Astrocyte (in vitro differentiated cells and primary cell): ENCODE measurements at regions not wholly inside any gene's neighbourhood (a gene's known extent, or its start where the extent isn't known, plus 50 kb on each side); places are given as distances from the start of the nearest gene placed in this dataset.

Experiments used
- DNase-seq: peaks from one replicate; pipeline ENCODE4 v3.0.0-alpha.2; 2010; ENCODE audit warnings: low read depth
- FAIRE-seq: peaks from 2 replicates; lab custom pipeline; 2011; peaks lifted over from hg19 to GRCh38; lab: Jason Lieb, UNC
- H2AFZ ChIP-seq: 2 replicates; pipeline ENCODE4 v1.6.0; 2012; ENCODE audit warnings: low read depth, low read length, inconsistent platforms
- H3K27ac ChIP-seq: 2 replicates; pipeline ENCODE4 v1.5.1; 2011; ENCODE audit warnings: low read depth, low read length, inconsistent platforms
- H3K27me3 ChIP-seq: 2 replicates; pipeline ENCODE4 v1.6.0; 2011; ENCODE audit warnings: low read length, inconsistent platforms; ENCODE audit not compliant: insufficient read depth
- H3K36me3 ChIP-seq: 2 replicates; pipeline ENCODE4 v1.5.1; 2011; ENCODE audit warnings: low read length, inconsistent platforms; ENCODE audit not compliant: insufficient read depth
- H3K4me1 ChIP-seq: 2 replicates; pipeline ENCODE4 v1.5.1; 2011; ENCODE audit warnings: low read length, inconsistent platforms; ENCODE audit not compliant: insufficient read depth
- H3K4me2 ChIP-seq: 2 replicates; pipeline ENCODE4 v1.6.0; 2012; ENCODE audit warnings: low read length, inconsistent platforms
- H3K4me3 ChIP-seq: 2 replicates; pipeline ENCODE4 v1.5.1; 2011; ENCODE audit warnings: low read depth, mild to moderate bottlenecking, low read length, inconsistent platforms; ENCODE audit not compliant: insufficient read depth
- H3K79me2 ChIP-seq: 2 replicates; pipeline ENCODE4 v1.6.0; 2012; ENCODE audit warnings: mild to moderate bottlenecking, low read length, inconsistent platforms; ENCODE audit not compliant: insufficient read depth
- H3K9ac ChIP-seq: 2 replicates; pipeline ENCODE4 v1.6.0; 2012; ENCODE audit warnings: mild to moderate bottlenecking, low read length, inconsistent platforms
- H3K9me3 ChIP-seq: 2 replicates; pipeline ENCODE4 v1.5.1; 2012; ENCODE audit warnings: low read depth, mild to moderate bottlenecking, low read length, inconsistent platforms; ENCODE audit not compliant: insufficient read depth
- H4K20me1 ChIP-seq: 2 replicates; pipeline ENCODE4 v1.6.0; 2012; ENCODE audit warnings: low read length, inconsistent platforms; ENCODE audit not compliant: insufficient read depth
- H3K27ac Mint-ChIP-seq: one replicate; pipeline ENCODE4 v1.8.0; 2021; ENCODE audit warnings: mild to moderate bottlenecking, mixed read lengths; ENCODE audit not compliant: unreplicated experiment
- H3K27me3 Mint-ChIP-seq: one replicate; pipeline ENCODE4 v1.8.0; 2021; ENCODE audit warnings: low read depth, mixed read lengths; ENCODE audit not compliant: unreplicated experiment
- H3K36me3 Mint-ChIP-seq: one replicate; pipeline ENCODE4 v1.8.0; 2021; ENCODE audit warnings: low read depth, mixed read lengths; ENCODE audit not compliant: unreplicated experiment
- H3K4me1 Mint-ChIP-seq: one replicate; pipeline ENCODE4 v1.8.0; 2021; ENCODE audit warnings: low read depth, mixed read lengths; ENCODE audit not compliant: unreplicated experiment
- H3K4me3 Mint-ChIP-seq: one replicate; pipeline ENCODE4 v1.8.0; 2021; ENCODE audit warnings: mild to moderate bottlenecking, moderate library complexity, mixed read lengths; ENCODE audit not compliant: unreplicated experiment
- H3K9me3 Mint-ChIP-seq: one replicate; pipeline ENCODE4 v1.8.0; 2021; ENCODE audit warnings: mild to moderate bottlenecking, mixed read lengths; ENCODE audit not compliant: unreplicated experiment
- EZH2 ChIP-seq: IDR thresholded peaks from 2 replicates; pipeline ENCODE4 v1.6.1; 2012; ENCODE audit warnings: mild to moderate bottlenecking, low read length, inconsistent platforms; ENCODE audit not compliant: insufficient read depth
- TF ChIP-seq, protein P1 (sequence below): IDR thresholded peaks from 2 replicates; pipeline ENCODE4 v1.5.1; 2011; ENCODE audit warnings: low read depth, mild to moderate bottlenecking, inconsistent platforms, low read length, moderate library complexity; ENCODE audit not compliant: insufficient read depth

DNA sequence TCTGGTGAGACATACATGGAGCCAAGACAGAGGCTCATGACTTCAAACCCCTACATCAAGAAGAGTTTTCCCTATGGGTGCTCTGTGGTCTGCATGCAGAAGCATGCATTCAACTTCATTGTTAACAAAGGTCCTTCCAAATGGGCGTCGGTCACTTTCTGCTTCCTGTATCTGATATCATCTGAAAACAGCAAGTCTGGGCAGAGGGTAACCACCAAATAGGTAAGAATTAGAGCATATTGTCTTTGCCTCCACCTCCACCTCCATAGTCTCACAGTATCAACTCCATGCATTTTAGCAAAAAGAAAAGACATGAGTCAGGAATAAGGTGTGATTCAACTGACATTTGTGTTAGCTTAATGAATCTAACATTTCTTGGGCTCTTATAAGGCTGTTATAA, 462.9 kb downstream of the DMRT2 start:
- Histone ChIP-seq H3K36me3 (no peaks in the 10 kb centered on the region), H2AFZ (no peak overlapping the region), H3K4me2 (no peak overlapping the region), H3K27ac (no peak overlapping the region), H3K27me3 (no peaks in the 10 kb centered on the region), H3K9ac (no peak overlapping the region), H4K20me1 (no peaks in the 10 kb centered on the region), H3K4me1 (no peaks in the 10 kb centered on the region), H3K79me2 (no peaks in the 10 kb centered on the region), H3K4me3 (no peak overlapping the region), H3K9me3 (peaks cover 2% of the 10 kb centered on the region)
- Mint-ChIP-seq H3K4me3 (no peak overlapping the region), H3K36me3 (no peaks in the 10 kb centered on the region), H3K9me3 (peaks cover 2% of the 10 kb centered on the region), H3K27ac (no peak overlapping the region), H3K27me3 (peaks cover 13% of the 10 kb centered on the region), H3K4me1 (no peaks in the 10 kb centered on the region)
- DNase-seq: no peak
- no peak for TF ChIP-seq EZH2
- TF ChIP-seq, protein P1, sequence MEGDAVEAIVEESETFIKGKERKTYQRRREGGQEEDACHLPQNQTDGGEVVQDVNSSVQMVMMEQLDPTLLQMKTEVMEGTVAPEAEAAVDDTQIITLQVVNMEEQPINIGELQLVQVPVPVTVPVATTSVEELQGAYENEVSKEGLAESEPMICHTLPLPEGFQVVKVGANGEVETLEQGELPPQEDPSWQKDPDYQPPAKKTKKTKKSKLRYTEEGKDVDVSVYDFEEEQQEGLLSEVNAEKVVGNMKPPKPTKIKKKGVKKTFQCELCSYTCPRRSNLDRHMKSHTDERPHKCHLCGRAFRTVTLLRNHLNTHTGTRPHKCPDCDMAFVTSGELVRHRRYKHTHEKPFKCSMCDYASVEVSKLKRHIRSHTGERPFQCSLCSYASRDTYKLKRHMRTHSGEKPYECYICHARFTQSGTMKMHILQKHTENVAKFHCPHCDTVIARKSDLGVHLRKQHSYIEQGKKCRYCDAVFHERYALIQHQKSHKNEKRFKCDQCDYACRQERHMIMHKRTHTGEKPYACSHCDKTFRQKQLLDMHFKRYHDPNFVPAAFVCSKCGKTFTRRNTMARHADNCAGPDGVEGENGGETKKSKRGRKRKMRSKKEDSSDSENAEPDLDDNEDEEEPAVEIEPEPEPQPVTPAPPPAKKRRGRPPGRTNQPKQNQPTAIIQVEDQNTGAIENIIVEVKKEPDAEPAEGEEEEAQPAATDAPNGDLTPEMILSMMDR: no peak
- FAIRE-seq: no peak

GRCh38 chr9:1514250-1514649, 464.1 kb downstream of the DMRT2 start:
- Histone ChIP-seq H3K9me3 (peaks cover 2% of the 10 kb centered on the region), H3K36me3 (no peaks in the 10 kb centered on the region), H3K79me2 (no peaks in the 10 kb centered on the region), H3K9ac (no peak overlapping the region), H3K27me3 (no peaks in the 10 kb centered on the region), H3K27ac (no peak overlapping the region), H3K4me1 (no peaks in the 10 kb centered on the region), H4K20me1 (no peaks in the 10 kb centered on the region), H2AFZ (no peak overlapping the region), H3K4me2 (no peak overlapping the region), H3K4me3 (no peak overlapping the region)
- H3K27me3 Mint-ChIP-seq: peaks cover 13% of the 10 kb centered on the region
- H3K36me3 Mint-ChIP-seq: no peaks in the 10 kb centered on the region
- no peak for FAIRE-seq
- TF ChIP-seq EZH2: no peak
- TF ChIP-seq, protein P1: no peak
- H3K27ac Mint-ChIP-seq: no peak overlapping the region
- DNase-seq: no peak
- no peaks in the 10 kb centered on the region for H3K4me1 Mint-ChIP-seq
- H3K9me3 Mint-ChIP-seq: peaks cover 2% of the 10 kb centered on the region
- no peak overlapping the region for H3K4me3 Mint-ChIP-seq

- Histone ChIP-seq H3K4me1 (no peaks in the 10 kb centered on the region), H3K9ac (no peak overlapping the region), H3K4me2 (no peak overlapping the region), H4K20me1 (no peaks in the 10 kb centered on the region), H3K4me3 (no peak overlapping the region), H3K36me3 (no peaks in the 10 kb centered on the region), H3K79me2 (no peaks in the 10 kb centered on the region), H3K9me3 (peaks cover 2% of the 10 kb centered on the region), H3K27me3 (no peaks in the 10 kb centered on the region), H2AFZ (no peak overlapping the region), H3K27ac (no peak overlapping the region)
- Mint-ChIP-seq H3K4me3 (no peak overlapping the region), H3K36me3 (no peaks in the 10 kb centered on the region), H3K9me3 (peaks cover 2% of the 10 kb centered on the region), H3K4me1 (no peaks in the 10 kb centered on the region), H3K27ac (no peak overlapping the region), H3K27me3 (peaks cover 13% of the 10 kb centered on the region)
- TF ChIP-seq, protein P1: no peak
- no peak for DNase-seq
- no peak for FAIRE-seq
Measured at GRCh38 chr9:1514776-1515363, 464.7 kb downstream of the DMRT2 start.
